Vagina (tissue), 2 donors: ENCODE measurements at regions not wholly inside any gene's neighbourhood (a gene's known extent, or its start where the extent isn't known, plus 50 kb on each side); places are given as distances from the start of the nearest gene placed in this dataset.

Source experiments
- CTCF ChIP-seq, 3 experiments: fragments of 450-650 bp in 2 of 3; fragments of 200-600 bp in 1 of 3; sonication (generic) in 1 of 3; IDR thresholded peaks; one replicate each; pipeline ENCODE4 v1.5.1; 2017 to 2019; ENCODE audit warnings: antibody characterized with exemption in 3 of 3, mild to moderate bottlenecking in 2 of 3, moderate library complexity in 2 of 3
- POLR2A ChIP-seq, 2 donors: fragments of 450-650 bp; IDR thresholded peaks; one replicate each; pipeline ENCODE4 v1.6.1; 2017; ENCODE audit warnings: antibody characterized with exemption in 2 of 2, mild to moderate bottlenecking in 2 of 2, moderate library complexity in 2 of 2
- POLR2AphosphoS5 ChIP-seq, 2 donors: sonication (generic); formaldehyde crosslinking; IDR thresholded peaks; one replicate each; pipeline ENCODE4 v1.9.0; 2017; ENCODE audit warnings: antibody characterized with exemption in 2 of 2, mild to moderate bottlenecking in 2 of 2, low read depth in 1 of 2; ENCODE audit not compliant: insufficient read depth in 1 of 2

GRCh38 chr5:25453500-25453899, 808.7 kb upstream of the CDH10 start:
- TF ChIP-seq CTCF (IDR thresholded peaks at IDR 0.05) (no peak), POLR2A (IDR thresholded peaks at IDR 0.05) (no peak), POLR2AphosphoS5 (IDR thresholded peaks at IDR 0.05; ENCODE audit: insufficient read depth in 1 of 2, low read depth in 1 of 2) (no peak)
